A549 (cell line): ENCODE measurements at regions not wholly inside any gene's neighbourhood (a gene's known extent, or its start where the extent isn't known, plus 50 kb on each side); places are given as distances from the start of the nearest gene placed in this dataset.

Experiments
- ATAC-seq, 2 experiments: fragments of 200-7000 bp in 1 of 2; fragments of >200 bp in 1 of 2; cut with Nextera tagmentation in 1 of 2; cut with Tn5 transposase in 1 of 2; 3 replicates each; pipeline versions ENCODE4 v1.8.0 to v1.9.1; 2018 to 2020; ENCODE audit warnings: mild to moderate bottlenecking in 1 of 2, moderate library complexity in 1 of 2
- CTCF ChIA-PET: fragments of 300-600 bp; sonication (Branson Sonifier 250); formaldehyde crosslinking; extraction: SDS; loops from one replicate; lab custom pipeline; 2021; ENCODE audit warnings: antibody characterized with exemption, inconsistent platforms; lab: Yijun Ruan, JAX
- POLR2A ChIA-PET: fragments of 350-600 bp; formaldehyde crosslinking; extraction: SDS; loops from one replicate; lab custom pipeline; 2021; ENCODE audit warnings: antibody characterized with exemption, inconsistent platforms; lab: Yijun Ruan, JAX
- DNase-seq, 2 experiments: peaks; one replicate each; pipeline versions ENCODE4 v3.0.0 to v3.0.0-alpha.2; 2011 to 2016; ENCODE audit warnings: low read depth in 1 of 2, low spot score in 1 of 2
- FAIRE-seq: peaks from 2 replicates; lab custom pipeline; 2011; peaks lifted over from hg19 to GRCh38; lab: Jason Lieb, UNC
- H3K27ac ChIP-seq, 2 experiments: fragments of >200 bp; sonication (Bioruptor Twin); formaldehyde crosslinking; 3 replicates each; pipeline ENCODE4 v1.5.1; 2016 to 2017
- H3K4me1 ChIP-seq: fragments of >200 bp; sonication (Bioruptor Twin); formaldehyde crosslinking; 3 replicates; pipeline ENCODE4 v1.6.1; 2016
- H3K4me2 ChIP-seq: fragments of >200 bp; sonication (Bioruptor Twin); formaldehyde crosslinking; 3 replicates; pipeline ENCODE4 v1.6.1; 2016
- H3K4me3 ChIP-seq: fragments of >200 bp; sonication (Bioruptor Twin); formaldehyde crosslinking; 3 replicates; pipeline ENCODE4 v1.5.1; 2016
- H3K9me3 ChIP-seq: fragments of >200 bp; sonication (Bioruptor Twin); formaldehyde crosslinking; 3 replicates; pipeline ENCODE4 v1.6.1; 2016
- BHLHE40 ChIP-seq: IDR thresholded peaks from 2 replicates; pipeline ENCODE4 v1.6.1; 2012; ENCODE audit warnings: low read depth, low read length, inconsistent platforms
- CBX8 ChIP-seq: fragments of 200-600 bp; sonication (generic); IDR thresholded peaks from 2 replicates; pipeline ENCODE4 v1.6.1; 2016
- CEBPB ChIP-seq, 2 experiments: fragments of >200 bp in 1 of 2; sonication (Bioruptor Twin) in 1 of 2; formaldehyde crosslinking in 1 of 2; IDR thresholded peaks; 2 replicates each; pipeline ENCODE4 v1.6.1; 2012 to 2016
- CHD2 ChIP-seq: fragments of 150-350 bp; IDR thresholded peaks from 2 replicates; pipeline ENCODE4 v1.6.1; 2014; ENCODE audit warnings: low read length; ENCODE audit not compliant: partially characterized antibody
- E2F6 ChIP-seq: IDR thresholded peaks from 2 replicates; pipeline ENCODE4 v1.6.1; 2012; ENCODE audit warnings: low read depth, borderline replicate concordance
- EHF ChIP-seq: fragments of 250-450 bp; sonication (Bioruptor Pico); IDR thresholded peaks from 2 replicates; pipeline ENCODE4 v1.5.0; 2020; ENCODE audit warnings: mild to moderate bottlenecking
- ESRRA ChIP-seq: fragments of 150-350 bp; IDR thresholded peaks from 2 replicates; pipeline ENCODE4 v1.6.1; 2014; ENCODE audit warnings: mild to moderate bottlenecking, low read length, borderline replicate concordance
- FOSB ChIP-seq: fragments of 250-450 bp; sonication (Bioruptor Pico); IDR thresholded peaks from 2 replicates; pipeline ENCODE4 v1.5.0; 2020; ENCODE audit warnings: mild to moderate bottlenecking, moderate library complexity
- FOXS1 ChIP-seq: fragments of 250-450 bp; sonication (Bioruptor Pico); IDR thresholded peaks from 2 replicates; pipeline ENCODE4 v1.5.0; 2020; ENCODE audit warnings: mild to moderate bottlenecking, moderate library complexity
- HES2 ChIP-seq: fragments of >200 bp; sonication (Bioruptor Twin); formaldehyde crosslinking; IDR thresholded peaks from 2 replicates; pipeline ENCODE4 v1.6.1; 2016
- JUNB ChIP-seq: fragments of >200 bp; sonication (Bioruptor Twin); formaldehyde crosslinking; IDR thresholded peaks from 2 replicates; pipeline ENCODE4 v1.6.1; 2016
- KDM5A ChIP-seq: fragments of 200-600 bp; sonication (generic); IDR thresholded peaks from 2 replicates; pipeline ENCODE4 v1.6.1; 2016; ENCODE audit warnings: antibody characterized with exemption, mild to moderate bottlenecking
- MAZ ChIP-seq: fragments of 150-350 bp; IDR thresholded peaks from 2 replicates; pipeline ENCODE4 v1.6.1; 2014; ENCODE audit warnings: antibody characterized with exemption, low read depth, low read length, borderline replicate concordance
- MYC ChIP-seq: IDR thresholded peaks from 2 replicates; pipeline ENCODE4 v1.6.1; 2012; ENCODE audit warnings: mild to moderate bottlenecking, inconsistent platforms, low read length, improper control_type of control experiment, borderline replicate concordance
- NR3C1 ChIP-seq: fragments of >200 bp; sonication (Bioruptor Twin); formaldehyde crosslinking; IDR thresholded peaks from 3 replicates; pipeline ENCODE4 v1.6.1; 2017
- PHF8 ChIP-seq: fragments of 200-600 bp; sonication (generic); IDR thresholded peaks from 2 replicates; pipeline ENCODE4 v1.6.1; 2016; ENCODE audit warnings: low read depth, mild to moderate bottlenecking, antibody characterized with exemption, moderate library complexity, borderline replicate concordance
- POLR2AphosphoS2 ChIP-seq: conservative IDR thresholded peaks from 2 replicates; pipeline ENCODE4 v1.6.1; 2012; ENCODE audit warnings: low read length, improper control_type of control experiment, inconsistent platforms
- RCOR1 ChIP-seq: fragments of 150-350 bp; IDR thresholded peaks from 2 replicates; pipeline ENCODE4 v1.6.1; 2014; ENCODE audit warnings: antibody characterized with exemption, low read length, low read depth
- SMC3 ChIP-seq: fragments of >200 bp; sonication (Bioruptor Twin); formaldehyde crosslinking; IDR thresholded peaks from 3 replicates; pipeline ENCODE4 v1.6.1; 2018; ENCODE audit warnings: inconsistent platforms
- TP53 ChIP-seq: fragments of 250-450 bp; sonication (Bioruptor Pico); IDR thresholded peaks from 2 replicates; pipeline ENCODE4 v1.5.0; 2021; ENCODE audit warnings: mild to moderate bottlenecking, moderate library complexity
- WGBS: methylation state at CpG from one replicate; pipeline ENCODE4 v1.1.6; 2017; ENCODE audit errors: missing lambda C conversion rate; 5-methylcytosine and 5-hydroxymethylcytosine counted together
- TF ChIP-seq, protein P1 (sequence below): IDR thresholded peaks from 2 replicates; pipeline ENCODE4 v1.6.1; 2012
- TF ChIP-seq, protein P2 (sequence below): fragments of 450-650 bp; IDR thresholded peaks from 2 replicates; pipeline ENCODE4 v1.6.1; 2014; ENCODE audit warnings: antibody characterized with exemption

DNA sequence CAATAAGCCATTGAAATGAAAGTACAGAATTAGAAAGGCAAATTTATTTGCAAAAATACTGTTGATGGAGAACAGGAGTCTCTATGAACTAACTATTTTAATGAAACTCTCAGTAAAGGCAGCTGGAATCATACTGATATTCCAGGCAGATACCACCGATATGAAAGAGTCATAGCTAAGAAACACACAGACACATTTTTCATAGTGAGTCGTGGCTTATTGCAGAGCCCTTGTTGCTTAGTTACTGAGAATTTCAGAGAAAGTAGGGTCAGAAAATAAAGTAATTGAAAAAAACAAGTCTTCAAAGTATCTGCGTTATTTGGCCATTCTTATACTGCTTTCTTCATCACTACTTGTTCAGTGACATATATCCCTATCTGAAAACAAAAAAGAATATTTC is 1890.9 kb downstream of the PCDH9 start (continued):
- TF ChIP-seq, protein P1, sequence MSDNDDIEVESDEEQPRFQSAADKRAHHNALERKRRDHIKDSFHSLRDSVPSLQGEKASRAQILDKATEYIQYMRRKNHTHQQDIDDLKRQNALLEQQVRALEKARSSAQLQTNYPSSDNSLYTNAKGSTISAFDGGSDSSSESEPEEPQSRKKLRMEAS = no peak
- TF ChIP-seq JUNB = no peak

DNA sequence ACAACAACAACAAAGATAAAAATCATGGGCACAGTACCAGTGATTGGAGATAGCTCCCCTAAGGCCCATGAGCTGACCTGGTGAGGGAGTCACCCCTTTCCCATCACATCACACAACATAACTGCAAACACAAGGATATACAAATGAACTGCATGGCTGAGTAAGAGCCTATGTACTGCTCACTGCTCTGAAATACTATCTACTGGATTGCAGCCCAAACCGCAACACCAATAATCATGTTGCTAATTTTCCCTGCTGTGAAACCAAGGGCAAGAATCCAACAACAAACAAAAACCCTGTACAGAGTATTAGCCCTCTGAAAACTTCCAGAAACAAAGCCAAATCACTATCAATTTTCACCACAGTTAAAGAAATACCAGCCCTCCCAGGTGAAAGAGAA is 1893.2 kb downstream of the PCDH9 start:
- no peaks in the 10 kb centered on the region for H3K4me1 ChIP-seq
- DNase-seq (no peak), ATAC-seq (no peak), FAIRE-seq (no peak)
- CTCF ChIA-PET = no interaction called here
- WGBS = 75% methylated on average over 1 of the region's 1 CpG
- POLR2A ChIA-PET = no interaction called here
- no peak overlapping the region for H3K4me3 ChIP-seq
- H3K9me3 ChIP-seq = no peaks in the 10 kb centered on the region
- H3K27ac ChIP-seq = no peak overlapping the region
- no peak for TF ChIP-seq POLR2AphosphoS2
- no peak for TF ChIP-seq CEBPB (IDR thresholded peaks at IDR 0.05)
- TF ChIP-seq CBX8 = no peak
- no peak for TF ChIP-seq SMC3
- no peak for TF ChIP-seq PHF8
- no peak for TF ChIP-seq NR3C1
- H3K4me2 ChIP-seq = no peak overlapping the region

- ATAC-seq = no peak
- ChIA-PET POLR2A (no interaction called here), CTCF (no interaction called here)
- H3K27ac ChIP-seq = no peak overlapping the region
- no peaks in the 10 kb centered on the region for H3K4me1 ChIP-seq
- H3K4me3 ChIP-seq = no peak overlapping the region
- no peak for DNase-seq
- FAIRE-seq = no peak
- no peaks in the 10 kb centered on the region for H3K9me3 ChIP-seq
- no peak for TF ChIP-seq MAZ
- TF ChIP-seq SMC3 = no peak
- TF ChIP-seq, protein P2, sequence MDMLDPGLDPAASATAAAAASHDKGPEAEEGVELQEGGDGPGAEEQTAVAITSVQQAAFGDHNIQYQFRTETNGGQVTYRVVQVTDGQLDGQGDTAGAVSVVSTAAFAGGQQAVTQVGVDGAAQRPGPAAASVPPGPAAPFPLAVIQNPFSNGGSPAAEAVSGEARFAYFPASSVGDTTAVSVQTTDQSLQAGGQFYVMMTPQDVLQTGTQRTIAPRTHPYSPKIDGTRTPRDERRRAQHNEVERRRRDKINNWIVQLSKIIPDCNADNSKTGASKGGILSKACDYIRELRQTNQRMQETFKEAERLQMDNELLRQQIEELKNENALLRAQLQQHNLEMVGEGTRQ = no peak
- no peak for TF ChIP-seq KDM5A
- no peak for TF ChIP-seq TP53 (CRISPR knock-in tag)
- TF ChIP-seq BHLHE40 = no peak
- TF ChIP-seq FOSB = no peak
- TF ChIP-seq ESRRA = no peak
- TF ChIP-seq HES2 = no peak
- no peak for TF ChIP-seq EHF
- TF ChIP-seq MYC = no peak
- TF ChIP-seq FOXS1 (CRISPR knock-in tag) = no peak
- 47% methylated on average over 6 of the region's 9 CpGs for WGBS
- H3K4me2 ChIP-seq = no peak overlapping the region
These were observed 1893.9 kb downstream of the PCDH9 start for GRCh38 chr13:65336087-65336749.

DNA sequence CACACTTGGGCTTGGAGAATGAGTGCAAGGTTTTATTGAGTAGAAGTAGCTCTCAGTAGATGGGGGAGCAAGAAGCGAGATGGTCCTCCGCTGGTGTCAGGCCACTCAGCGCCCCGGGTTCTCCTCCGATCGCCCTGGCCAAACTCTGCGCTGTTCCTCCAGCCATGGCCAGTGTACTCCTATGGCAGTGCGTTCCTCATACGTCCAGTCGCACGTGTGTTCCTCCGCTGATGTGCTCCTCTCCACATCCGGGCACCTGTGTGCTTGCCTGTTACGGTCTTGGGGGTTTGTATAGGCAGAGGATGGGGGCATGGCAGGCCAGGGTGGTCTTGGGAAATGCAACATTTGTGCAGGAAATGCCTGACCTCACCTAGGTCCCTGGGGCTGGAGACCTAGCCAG is 1899.4 kb downstream of the PCDH9 start:
- no peaks in the 10 kb centered on the region for H3K9me3 ChIP-seq
- ATAC-seq (no peak), DNase-seq (no peak), FAIRE-seq (no peak)
- ChIA-PET CTCF (interaction anchor here (1.0 kb wide), 1 partner anchor 16 kb away, joined by 3 read pairs; no protein-coding TSS in a partner anchor), POLR2A (no interaction called here)
- no peak overlapping the region for H3K27ac ChIP-seq
- TF ChIP-seq E2F6 (no peak), RCOR1 (no peak), CHD2 (no peak)
- H3K4me1 ChIP-seq = no peaks in the 10 kb centered on the region
- WGBS = 88% methylated on average over 11 of the region's 14 CpGs
- no peak overlapping the region for H3K4me2 ChIP-seq
- no peak overlapping the region for H3K4me3 ChIP-seq
